GM19239 (cell line): ENCODE measurements at regions not wholly inside any gene's neighbourhood (a gene's known extent, or its start where the extent isn't known, plus 50 kb on each side); places are given as distances from the start of the nearest gene placed in this dataset.
"Not testable (repeated sequence)": the region's sequence is repeated elsewhere in the genome, so short reads cannot be mapped to it uniquely, and the experiment has no call there.

Experiments
- DNase-seq: peaks from one replicate; pipeline ENCODE4 v3.0.0; 2011; ENCODE audit warnings: low spot score; ENCODE audit not compliant: insufficient read length
- FAIRE-seq: peaks from 2 replicates; lab custom pipeline; 2011; peaks lifted over from hg19 to GRCh38; lab: Jason Lieb, UNC

GRCh38 chr2:75289178-75289577 lies 89.9 kb upstream of the TACR1 start:
- not testable (repeated sequence) for FAIRE-seq, DNase-seq

- peak; percentile 2 for DNase-seq
These were observed 89.4 kb upstream of the TACR1 start for GRCh38 chr2:75288760-75289159.

GRCh38 chr2:75287624-75288316 lies 88.5 kb upstream of the TACR1 start:
- FAIRE-seq (peak; percentile 87), DNase-seq (peak; percentile 7)

More at GRCh38 chr2:75288760-75289159, 89.4 kb upstream of the TACR1 start:
- peak; percentile 42 for FAIRE-seq

- FAIRE-seq (no peak), DNase-seq (no peak)
These were observed 85.0 kb upstream of the TACR1 start for GRCh38 chr2:75284345-75284744.

- FAIRE-seq: no peak
- no peak for DNase-seq
These were observed 79.6 kb upstream of the TACR1 start for GRCh38 chr2:75278821-75279379.

GRCh38 chr2:75278314-75278713 lies 79.0 kb upstream of the TACR1 start:
- no peak for DNase-seq
- no peak for FAIRE-seq

GRCh38 chr2:75277111-75277510 lies 77.8 kb upstream of the TACR1 start:
- DNase-seq: no peak
- FAIRE-seq: no peak

GRCh38 chr2:75276093-75277029 lies 77.0 kb upstream of the TACR1 start:
- FAIRE-seq (no peak), DNase-seq (no peak)

- FAIRE-seq (no peak), DNase-seq (no peak)
These were observed 75.6 kb upstream of the TACR1 start for GRCh38 chr2:75274936-75275335.

- DNase-seq (no peak), FAIRE-seq (no peak)
These were observed 68.8 kb upstream of the TACR1 start for GRCh38 chr2:75268112-75268511.

- FAIRE-seq (no peak), DNase-seq (no peak)
These were observed 62.6 kb upstream of the TACR1 start for GRCh38 chr2:75261923-75262322.

GRCh38 chr2:75260946-75261345 lies 61.6 kb upstream of the TACR1 start:
- DNase-seq: no peak
- no peak for FAIRE-seq

GRCh38 chr2:75258620-75259019 lies 59.3 kb upstream of the TACR1 start:
- FAIRE-seq (no peak), DNase-seq (no peak)

GRCh38 chr2:75256485-75256884 lies 57.2 kb upstream of the TACR1 start:
- FAIRE-seq: no peak

GRCh38 chr2:75253526-75253925 lies 54.2 kb upstream of the TACR1 start:
- no peak for DNase-seq
- no peak for FAIRE-seq

More at GRCh38 chr2:75256485-75256884, 57.2 kb upstream of the TACR1 start:
- DNase-seq: no peak

GRCh38 chr2:75251896-75252295 lies 52.6 kb upstream of the TACR1 start:
- FAIRE-seq: no peak
- no peak for DNase-seq
